Type B pancreatic cell (in vitro differentiated cells): ENCODE measurements at regions not wholly inside any gene's neighbourhood (a gene's known extent, or its start where the extent isn't known, plus 50 kb on each side); places are given as distances from the start of the nearest gene placed in this dataset.
"Not testable (repeated sequence)": the region's sequence is repeated elsewhere in the genome, so short reads cannot be mapped to it uniquely, and the experiment has no call there.

Experiments used
- DNase-seq: peaks from one replicate; pipeline ENCODE4 v3.0.0; 2021; ENCODE audit warnings: mixed read lengths; ENCODE audit not compliant: unreplicated experiment; ENCODE audit errors: extremely low spot score
- H3K27ac Mint-ChIP-seq: 2 replicates; pipeline ENCODE4 v1.8.0; 2021; ENCODE audit warnings: mild to moderate bottlenecking, mixed read lengths
- H3K27me3 Mint-ChIP-seq: 2 replicates; pipeline ENCODE4 v1.8.0; 2021; ENCODE audit warnings: mixed read lengths
- H3K36me3 Mint-ChIP-seq: 2 replicates; pipeline ENCODE4 v1.8.0; 2021; ENCODE audit warnings: mixed read lengths
- H3K4me1 Mint-ChIP-seq: one replicate; pipeline ENCODE4 v1.8.0; 2021; ENCODE audit warnings: mixed read lengths; ENCODE audit not compliant: unreplicated experiment
- H3K4me3 Mint-ChIP-seq: 2 replicates; pipeline ENCODE4 v1.8.0; 2021; ENCODE audit warnings: mild to moderate bottlenecking, mixed read lengths
- H3K9me3 Mint-ChIP-seq: 2 replicates; pipeline ENCODE4 v1.8.0; 2021; ENCODE audit warnings: mixed read lengths
- CTCF ChIP-seq: fragments of 200-600 bp; sonication (generic); conservative IDR thresholded peaks from 2 replicates; pipeline ENCODE4 v1.5.0; 2021; ENCODE audit warnings: antibody characterized with exemption, mild to moderate bottlenecking

DNA sequence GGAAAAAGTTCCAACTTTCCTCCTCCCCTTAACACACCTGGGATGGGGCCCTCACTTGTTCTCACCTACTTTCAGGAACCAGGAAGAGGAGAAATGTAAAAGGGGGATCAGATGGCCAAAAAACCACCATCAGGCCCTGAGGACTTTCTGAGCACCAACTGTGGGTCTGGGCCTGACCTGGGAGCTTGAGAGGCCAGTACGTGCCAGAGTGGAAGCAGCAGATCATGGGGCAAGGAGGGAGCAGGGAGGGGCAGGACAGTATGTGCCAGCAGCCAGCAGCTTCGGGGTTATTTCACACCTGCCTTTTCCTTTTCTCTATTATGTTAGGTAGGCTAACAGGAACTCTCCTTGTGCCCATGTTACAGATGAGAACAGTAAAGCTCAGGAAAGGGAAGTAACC, 118.8 kb upstream of the UNC5B start:
- no peak overlapping the region for H3K4me3 Mint-ChIP-seq
- peaks cover 13% of the 10 kb centered on the region for H3K4me1 Mint-ChIP-seq
- H3K27ac Mint-ChIP-seq, result no peak overlapping the region
- no peak for TF ChIP-seq CTCF
- H3K36me3 Mint-ChIP-seq, result no peaks in the 10 kb centered on the region
- H3K27me3 Mint-ChIP-seq, result peaks cover 34% of the 10 kb centered on the region
- DNase-seq, result peak; percentile 22
- peaks cover 9% of the 10 kb centered on the region for H3K9me3 Mint-ChIP-seq

DNA sequence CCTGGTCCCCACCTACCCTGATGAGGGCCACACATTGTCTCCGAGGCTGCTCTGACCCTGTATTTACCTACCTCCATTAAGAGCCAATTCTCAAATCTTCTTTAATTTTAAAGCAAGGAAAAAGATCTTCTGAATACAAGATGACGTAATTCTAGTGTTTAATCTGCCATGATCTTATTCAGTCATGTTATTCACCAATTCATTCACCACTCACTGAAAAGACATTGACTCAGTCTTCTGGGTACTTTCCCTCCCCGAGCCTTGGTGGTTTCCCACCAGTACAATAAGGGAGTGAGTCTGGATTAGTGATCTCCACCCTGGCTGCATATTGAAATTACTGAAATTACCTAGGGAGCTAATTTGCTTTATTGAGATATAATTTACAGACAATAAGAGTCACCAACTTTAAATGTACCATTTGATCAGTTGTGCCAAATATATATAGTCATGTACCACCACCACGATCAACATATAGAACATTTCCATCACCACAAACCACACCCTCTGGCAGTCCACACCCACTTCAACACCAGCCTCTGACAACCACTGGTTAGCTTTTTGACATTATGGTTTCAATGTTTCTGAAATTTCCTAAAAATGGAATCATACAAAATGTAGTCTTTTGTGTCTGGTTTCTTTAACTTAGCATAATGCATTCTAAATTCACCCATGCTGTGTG, 117.5 kb upstream of the UNC5B start:
- Mint-ChIP-seq H3K9me3 (peaks cover 9% of the 10 kb centered on the region), H3K4me1 (peaks cover 13% of the 10 kb centered on the region), H3K27me3 (peaks cover 29% of the 10 kb centered on the region), H3K36me3 (no peaks in the 10 kb centered on the region), H3K27ac (no peak overlapping the region), H3K4me3 (no peak overlapping the region)
- no peak for DNase-seq
- no peak for TF ChIP-seq CTCF

DNA sequence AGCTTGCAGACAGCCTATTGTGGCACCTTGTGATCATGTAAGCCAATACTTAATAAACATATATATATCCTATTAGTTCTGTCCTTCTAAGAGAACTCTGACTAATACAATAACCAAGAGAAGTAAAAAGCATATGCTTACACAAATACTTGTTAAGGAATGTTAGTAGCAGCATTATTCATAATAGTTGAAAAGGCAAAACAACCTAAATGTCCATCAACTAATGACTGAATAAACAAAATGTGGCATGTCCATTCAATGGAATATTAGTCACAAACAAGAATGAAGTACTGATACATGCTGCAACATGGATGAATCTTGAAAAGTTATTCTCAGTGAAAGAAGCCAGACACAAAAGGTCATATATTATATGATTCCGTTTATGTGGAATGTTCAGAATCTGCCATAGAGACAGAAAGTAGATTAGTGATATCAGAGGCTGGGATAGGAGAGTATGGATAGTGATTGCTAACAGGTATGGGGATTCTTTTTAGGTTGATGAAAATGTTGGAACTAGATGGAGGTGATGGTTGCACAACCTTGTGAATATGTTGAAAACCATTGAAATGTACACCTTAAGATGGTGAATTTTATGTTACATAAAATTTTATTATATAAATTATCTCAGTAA, 112.5 kb upstream of the UNC5B start:
- peaks cover 7% of the 10 kb centered on the region for H3K9me3 Mint-ChIP-seq
- H3K4me3 Mint-ChIP-seq, result no peak overlapping the region
- peaks cover 11% of the 10 kb centered on the region for H3K4me1 Mint-ChIP-seq
- H3K27me3 Mint-ChIP-seq, result peaks cover 4% of the 10 kb centered on the region
- no peak for TF ChIP-seq CTCF
- no peak overlapping the region for H3K27ac Mint-ChIP-seq
- H3K36me3 Mint-ChIP-seq, result no peaks in the 10 kb centered on the region
- DNase-seq, result no peak

DNA sequence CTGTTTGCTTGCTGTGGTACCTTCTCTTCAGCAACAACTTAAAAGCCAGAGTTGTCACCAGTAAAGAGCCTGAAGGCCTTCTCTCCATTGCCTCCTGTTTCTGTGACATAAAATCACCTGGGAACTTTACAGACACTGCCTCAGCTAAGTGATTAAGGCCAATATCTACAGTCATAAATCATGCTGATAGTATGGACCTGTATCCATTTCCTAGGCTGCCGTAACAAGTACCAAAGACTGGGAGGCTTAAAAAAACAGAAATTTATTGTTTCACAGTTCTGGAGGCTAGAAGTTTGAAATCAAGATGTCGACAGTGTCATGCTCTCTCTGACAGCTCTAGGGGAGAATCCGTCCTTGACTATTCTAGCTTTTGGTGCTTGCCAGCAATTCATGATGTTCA, 108.4 kb upstream of the UNC5B start:
- Mint-ChIP-seq H3K27ac (no peak overlapping the region), H3K27me3 (no peaks in the 10 kb centered on the region), H3K4me3 (no peak overlapping the region), H3K9me3 (no peaks in the 10 kb centered on the region), H3K4me1 (peaks cover 11% of the 10 kb centered on the region), H3K36me3 (no peaks in the 10 kb centered on the region)
- DNase-seq, result no peak
- TF ChIP-seq CTCF, result no peak

GRCh38 chr10:71106151-71106550, 106.2 kb upstream of the UNC5B start:
- H3K27ac Mint-ChIP-seq, H3K9me3 Mint-ChIP-seq, H3K36me3 Mint-ChIP-seq, H3K27me3 Mint-ChIP-seq, H3K4me3 Mint-ChIP-seq, DNase-seq: not testable (repeated sequence)
- peaks cover 11% of the 10 kb centered on the region for H3K4me1 Mint-ChIP-seq

DNA sequence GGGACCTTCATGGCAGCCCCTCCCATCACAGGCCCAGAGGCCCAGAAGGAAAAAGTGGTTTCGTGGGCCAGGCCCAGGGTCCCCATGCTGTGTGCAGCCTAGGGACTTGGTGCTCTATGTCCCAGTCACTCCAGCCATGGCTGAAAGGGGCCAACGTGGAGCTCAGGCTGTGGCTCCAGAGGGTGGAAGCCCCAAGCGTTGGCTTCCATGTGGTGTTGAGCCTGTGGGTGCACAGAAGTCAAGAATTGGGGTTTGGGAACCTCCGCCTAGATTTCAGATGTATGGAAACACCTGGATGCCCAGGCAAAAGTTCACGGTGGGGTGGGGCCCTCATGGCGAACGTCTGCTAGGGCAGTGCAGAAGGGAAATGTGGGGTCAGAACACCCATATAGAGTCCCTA, 105.3 kb upstream of the UNC5B start:
- not testable (repeated sequence) for H3K9me3 Mint-ChIP-seq, H3K4me3 Mint-ChIP-seq, H3K36me3 Mint-ChIP-seq, H3K4me1 Mint-ChIP-seq, H3K27me3 Mint-ChIP-seq, DNase-seq, H3K27ac Mint-ChIP-seq

- not testable (repeated sequence) for H3K9me3 Mint-ChIP-seq, H3K4me1 Mint-ChIP-seq, H3K27me3 Mint-ChIP-seq, DNase-seq, H3K27ac Mint-ChIP-seq, H3K36me3 Mint-ChIP-seq, H3K4me3 Mint-ChIP-seq
These were observed 104.3 kb upstream of the UNC5B start for GRCh38 chr10:71108042-71108441.
